ENCODE measurements at regions not wholly inside any gene's neighbourhood (a gene's known extent, or its start where the extent isn't known, plus 50 kb on each side); places are given as distances from the start of the nearest gene placed in this dataset.

DNA sequence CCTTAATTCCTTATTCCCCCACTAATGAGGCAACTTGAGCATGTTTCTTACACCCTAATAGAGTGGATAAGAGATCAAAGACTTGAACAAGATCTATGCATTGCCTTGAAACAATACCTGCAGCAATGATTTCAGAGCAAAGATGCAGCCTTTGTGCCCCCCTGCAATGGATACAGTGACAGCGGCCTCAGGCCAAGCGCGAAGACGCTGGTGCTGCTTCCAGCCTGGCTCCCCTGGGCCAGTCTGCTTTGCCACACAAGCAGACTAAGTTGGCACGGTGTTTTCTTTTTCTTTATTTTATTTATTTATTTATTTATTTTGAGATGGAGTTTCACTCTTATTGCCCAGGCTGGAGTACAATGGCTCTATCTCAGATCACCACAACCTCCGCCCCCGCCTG, 179.8 kb upstream of the S1PR3 start:
- H3K27me3 ChIP-seq (ENCODE audit: control insufficient read depth, insufficient read depth, low read length), result no peaks in the 10 kb centered on the region
- no peak overlapping the region for H3K27ac ChIP-seq (ENCODE audit: low read length)
- no peak for ATAC-seq
- Mint-ChIP-seq H3K4me1 (no peaks in the 10 kb centered on the region), H3K27ac (no peak overlapping the region), H3K27me3 (ENCODE audit: low read depth in 2 of 2) (peaks cover 14 to 18% of the 10 kb centered on the region in 2 donors), H3K36me3 (no peaks in the 10 kb centered on the region), H3K4me3 (no peak overlapping the region), H3K9me3 (no peaks in the 10 kb centered on the region)
- TF ChIP-seq, protein P1, sequence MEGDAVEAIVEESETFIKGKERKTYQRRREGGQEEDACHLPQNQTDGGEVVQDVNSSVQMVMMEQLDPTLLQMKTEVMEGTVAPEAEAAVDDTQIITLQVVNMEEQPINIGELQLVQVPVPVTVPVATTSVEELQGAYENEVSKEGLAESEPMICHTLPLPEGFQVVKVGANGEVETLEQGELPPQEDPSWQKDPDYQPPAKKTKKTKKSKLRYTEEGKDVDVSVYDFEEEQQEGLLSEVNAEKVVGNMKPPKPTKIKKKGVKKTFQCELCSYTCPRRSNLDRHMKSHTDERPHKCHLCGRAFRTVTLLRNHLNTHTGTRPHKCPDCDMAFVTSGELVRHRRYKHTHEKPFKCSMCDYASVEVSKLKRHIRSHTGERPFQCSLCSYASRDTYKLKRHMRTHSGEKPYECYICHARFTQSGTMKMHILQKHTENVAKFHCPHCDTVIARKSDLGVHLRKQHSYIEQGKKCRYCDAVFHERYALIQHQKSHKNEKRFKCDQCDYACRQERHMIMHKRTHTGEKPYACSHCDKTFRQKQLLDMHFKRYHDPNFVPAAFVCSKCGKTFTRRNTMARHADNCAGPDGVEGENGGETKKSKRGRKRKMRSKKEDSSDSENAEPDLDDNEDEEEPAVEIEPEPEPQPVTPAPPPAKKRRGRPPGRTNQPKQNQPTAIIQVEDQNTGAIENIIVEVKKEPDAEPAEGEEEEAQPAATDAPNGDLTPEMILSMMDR (IDR thresholded peaks at IDR 0.05), result no peak
- no peak overlapping the region for H3K4me3 ChIP-seq (ENCODE audit: low read length)
- no peaks in the 10 kb centered on the region for H3K4me1 ChIP-seq (ENCODE audit: control insufficient read depth, insufficient read depth, low read length)
- no peaks in the 10 kb centered on the region for H3K36me3 ChIP-seq (ENCODE audit: control insufficient read depth, insufficient read depth, low read length)
- no peaks in the 10 kb centered on the region for H3K9me3 ChIP-seq (ENCODE audit: control insufficient read depth, insufficient read depth, low read length)
- 98% methylated on average over 6 of the region's 7 CpGs for WGBS (ENCODE audit: insufficient coverage)
- intact Hi-C loops (cut with micrococcal nuclease), result no loop called here
- no peak for DNase-seq

DNA sequence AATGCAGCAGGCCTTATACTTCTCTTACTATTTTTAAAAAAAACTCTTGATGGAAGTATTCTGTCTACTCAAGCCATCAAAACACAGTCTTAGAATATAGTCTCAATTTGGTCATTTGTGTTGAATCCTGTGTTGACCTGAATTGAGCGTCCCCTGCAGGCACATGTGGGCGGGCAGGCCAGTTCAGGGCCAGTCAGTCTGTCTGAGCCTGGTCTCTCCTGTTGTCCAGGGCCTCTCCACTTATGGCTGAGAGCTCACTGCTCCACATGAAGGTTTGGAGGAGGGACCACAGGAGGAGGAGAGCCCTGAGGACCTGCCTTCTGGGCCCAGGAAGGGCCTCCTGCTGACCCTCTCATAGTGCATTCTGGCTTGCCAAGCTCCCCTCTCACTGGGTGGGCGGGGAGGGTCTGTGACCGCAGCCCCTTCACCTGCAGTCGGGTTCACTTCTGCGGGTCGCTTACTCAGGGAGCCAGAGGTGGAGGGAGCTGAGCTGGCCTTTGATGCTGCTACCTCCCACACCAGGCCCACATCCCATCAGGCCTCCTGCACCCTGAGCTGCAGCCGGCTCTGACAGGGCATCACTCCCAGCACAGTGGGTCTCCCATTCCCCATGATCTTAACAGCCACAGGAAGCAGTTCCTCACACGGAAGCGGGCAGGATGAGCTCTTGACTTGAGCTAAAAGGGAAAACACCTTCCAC, 178.2 kb upstream of the S1PR3 start:
- DNase-seq, result no peak
- Mint-ChIP-seq H3K27me3 (ENCODE audit: low read depth in 2 of 2) (peaks cover 11 to 12% of the 10 kb centered on the region in 2 donors), H3K36me3 (no peaks in the 10 kb centered on the region), H3K9me3 (no peaks in the 10 kb centered on the region), H3K27ac (no peak overlapping the region), H3K4me1 (no peaks in the 10 kb centered on the region), H3K4me3 (no peak overlapping the region)
- no peaks in the 10 kb centered on the region for H3K4me1 ChIP-seq (ENCODE audit: control insufficient read depth, insufficient read depth, low read length)
- TF ChIP-seq, protein P1 (IDR thresholded peaks at IDR 0.05), result no peak
- intact Hi-C loops (cut with micrococcal nuclease), result no loop called here
- no peaks in the 10 kb centered on the region for H3K9me3 ChIP-seq (ENCODE audit: control insufficient read depth, insufficient read depth, low read length)
- no peak overlapping the region for H3K27ac ChIP-seq (ENCODE audit: low read length)
- H3K36me3 ChIP-seq (ENCODE audit: control insufficient read depth, insufficient read depth, low read length), result no peaks in the 10 kb centered on the region
- WGBS (ENCODE audit: insufficient coverage), result 81% methylated on average over 10 of the region's 10 CpGs
- ATAC-seq, result no peak
- no peaks in the 10 kb centered on the region for H3K27me3 ChIP-seq (ENCODE audit: control insufficient read depth, insufficient read depth, low read length)
- H3K4me3 ChIP-seq (ENCODE audit: low read length), result no peak overlapping the region

DNA sequence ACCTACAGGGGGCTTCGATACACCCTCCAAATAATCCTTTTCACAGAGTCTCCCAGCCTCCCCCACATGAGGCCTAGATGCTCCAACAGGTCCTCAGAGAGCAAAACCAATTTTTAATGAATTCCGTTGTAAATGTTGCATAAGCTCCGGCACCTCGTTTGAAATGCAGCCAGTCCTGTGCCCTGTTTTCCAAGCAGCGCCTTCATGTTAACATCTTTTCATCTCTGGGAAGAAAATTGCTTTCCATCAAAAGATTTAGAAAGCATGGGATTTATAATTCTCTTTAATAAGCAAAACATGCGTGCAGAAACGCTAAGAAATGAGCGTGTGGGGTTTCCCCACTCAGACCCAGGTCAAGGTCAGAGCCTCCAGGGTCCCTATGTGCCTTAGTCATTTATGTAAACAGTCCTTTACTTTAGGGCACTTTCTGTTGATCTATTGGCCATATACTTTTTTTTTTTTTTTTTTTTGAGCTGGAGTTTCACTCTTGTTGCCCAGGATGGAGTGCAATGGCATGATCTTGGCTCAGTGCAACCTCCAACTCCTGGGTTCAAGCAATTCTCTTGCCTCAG, 177.5 kb upstream of the S1PR3 start:
- no peak for ATAC-seq
- no peaks in the 10 kb centered on the region for H3K27me3 ChIP-seq (ENCODE audit: control insufficient read depth, insufficient read depth, low read length)
- intact Hi-C loops (cut with micrococcal nuclease), result no loop called here
- H3K27ac ChIP-seq (ENCODE audit: low read length), result no peak overlapping the region
- Mint-ChIP-seq H3K9me3 (no peaks in the 10 kb centered on the region), H3K4me3 (no peak overlapping the region), H3K4me1 (no peaks in the 10 kb centered on the region), H3K36me3 (no peaks in the 10 kb centered on the region), H3K27ac (no peak overlapping the region), H3K27me3 (ENCODE audit: low read depth in 2 of 2) (peaks cover 11% of the 10 kb centered on the region in 2 donors)
- no peak for DNase-seq
- H3K36me3 ChIP-seq (ENCODE audit: control insufficient read depth, insufficient read depth, low read length), result no peaks in the 10 kb centered on the region
- TF ChIP-seq, protein P1 (IDR thresholded peaks at IDR 0.05), result no peak
- H3K4me1 ChIP-seq (ENCODE audit: control insufficient read depth, insufficient read depth, low read length), result no peaks in the 10 kb centered on the region
- no peak overlapping the region for H3K4me3 ChIP-seq (ENCODE audit: low read length)
- H3K9me3 ChIP-seq (ENCODE audit: control insufficient read depth, insufficient read depth, low read length), result no peaks in the 10 kb centered on the region
- 86% methylated on average over 8 of the region's 8 CpGs for WGBS (ENCODE audit: insufficient coverage)

DNA sequence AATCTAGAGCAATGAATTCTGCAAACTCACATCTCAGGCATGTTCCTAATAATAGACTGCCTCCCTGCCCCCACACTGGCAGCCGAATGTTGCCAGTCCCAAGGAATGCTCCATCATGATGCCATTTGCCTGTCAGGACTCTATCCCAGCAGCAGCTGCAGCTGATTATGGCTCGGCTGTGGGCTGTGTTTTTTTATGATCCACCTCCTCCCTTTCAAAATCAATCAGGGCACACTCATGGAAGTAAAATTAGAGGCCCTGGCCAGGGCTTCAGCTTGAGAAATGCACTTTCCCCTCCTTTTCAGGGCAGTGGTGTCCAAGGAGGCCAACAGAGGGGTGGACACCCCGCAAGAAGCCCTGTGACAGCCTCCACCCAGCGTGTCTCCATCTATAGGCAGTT, 176.7 kb upstream of the S1PR3 start:
- Histone ChIP-seq H3K9me3 (ENCODE audit: control insufficient read depth, insufficient read depth, low read length) (no peaks in the 10 kb centered on the region), H3K4me3 (ENCODE audit: low read length) (no peak overlapping the region), H3K27ac (ENCODE audit: low read length) (no peak overlapping the region), H3K27me3 (ENCODE audit: control insufficient read depth, insufficient read depth, low read length) (no peaks in the 10 kb centered on the region), H3K4me1 (ENCODE audit: control insufficient read depth, insufficient read depth, low read length) (no peaks in the 10 kb centered on the region), H3K36me3 (ENCODE audit: control insufficient read depth, insufficient read depth, low read length) (no peaks in the 10 kb centered on the region)
- Mint-ChIP-seq H3K36me3 (no peaks in the 10 kb centered on the region), H3K4me3 (no peak overlapping the region), H3K27me3 (ENCODE audit: low read depth in 2 of 2) (peaks cover 8 to 11% of the 10 kb centered on the region in 2 donors), H3K27ac (no peak overlapping the region), H3K9me3 (no peaks in the 10 kb centered on the region), H3K4me1 (no peaks in the 10 kb centered on the region)
- ATAC-seq (no peak), DNase-seq (no peak)
- TF ChIP-seq, protein P1 (IDR thresholded peaks at IDR 0.05), result no peak
- 62% methylated on average over 4 of the region's 4 CpGs for WGBS (ENCODE audit: insufficient coverage)
- intact Hi-C loops (cut with micrococcal nuclease), result no loop called here
